PFSK-1 (cell line): ENCODE measurements at regions not wholly inside any gene's neighbourhood (a gene's known extent, or its start where the extent isn't known, plus 50 kb on each side); places are given as distances from the start of the nearest gene placed in this dataset.

Experiments
- FOXP2 ChIP-seq: optimal IDR thresholded peaks from 2 replicates; pipeline ENCODE3; 2011; ENCODE audit warnings: borderline replicate concordance, control low read depth, inconsistent platforms; ENCODE audit not compliant: insufficient read depth; ENCODE audit errors: extremely low read length, extremely low read depth
- POLR2AphosphoS5 ChIP-seq: IDR thresholded peaks from 2 replicates; pipeline ENCODE4 v1.6.1; 2012; ENCODE audit warnings: low read depth, mild to moderate bottlenecking, control low read depth, low read length, moderate library complexity
- REST ChIP-seq, 2 experiments: IDR thresholded peaks; 2 replicates each; pipeline versions ENCODE4 v1.6.1 to v1.8.0; 2011 to 2012; ENCODE audit warnings: low read depth in 2 of 2, low read length in 2 of 2, control low read depth in 1 of 2, inconsistent platforms in 1 of 2, mild to moderate bottlenecking in 1 of 2, moderate library complexity in 1 of 2; ENCODE audit not compliant: insufficient read depth in 1 of 2
- SIN3A ChIP-seq: IDR thresholded peaks from 2 replicates; pipeline ENCODE4 v1.6.1; 2012; ENCODE audit warnings: mild to moderate bottlenecking, low read length, moderate library complexity, borderline replicate concordance; ENCODE audit not compliant: insufficient read depth
- TAF1 ChIP-seq: IDR thresholded peaks from 2 replicates; pipeline ENCODE4 v1.6.1; 2012; ENCODE audit warnings: low read length, control low read depth, borderline replicate concordance; ENCODE audit not compliant: insufficient read depth

- TF ChIP-seq REST (IDR thresholded peaks at IDR 0.05; ENCODE audit: insufficient read depth in 1 of 2, low read depth in 2 of 2, low read length in 2 of 2) (no peak), FOXP2 (no peak), SIN3A (no peak), POLR2AphosphoS5 (no peak)
Observed at GRCh38 chr5:20370061-20370460, 382.1 kb upstream of the CDH18 start.

GRCh38 chr5:20369518-20369885 is 381.5 kb upstream of the CDH18 start:
- TF ChIP-seq TAF1 (no peak), REST (IDR thresholded peaks at IDR 0.05; ENCODE audit: insufficient read depth in 1 of 2, low read depth in 2 of 2, low read length in 2 of 2) (no peak), POLR2AphosphoS5 (no peak), SIN3A (no peak), FOXP2 (no peak)

- TF ChIP-seq SIN3A (no peak), TAF1 (no peak), FOXP2 (no peak), POLR2AphosphoS5 (no peak), REST (IDR thresholded peaks at IDR 0.05; ENCODE audit: insufficient read depth in 1 of 2, low read depth in 2 of 2, low read length in 2 of 2) (no peak)
Observed at GRCh38 chr5:20368571-20369517, 380.8 kb upstream of the CDH18 start.

GRCh38 chr5:20367178-20367577 is 379.2 kb upstream of the CDH18 start:
- TF ChIP-seq SIN3A (no peak), FOXP2 (no peak), POLR2AphosphoS5 (no peak), REST (IDR thresholded peaks at IDR 0.05; ENCODE audit: insufficient read depth in 1 of 2, low read depth in 2 of 2, low read length in 2 of 2) (no peak), TAF1 (no peak)
